ENCODE measurements at regions not wholly inside any gene's neighbourhood (a gene's known extent, or its start where the extent isn't known, plus 50 kb on each side); places are given as distances from the start of the nearest gene placed in this dataset.

- in situ Hi-C loops (cut with HindIII; ENCODE audit: low pct_unique_long_range_greater_than_20kb, low sequenced_read_pairs) (no loop called here), intact Hi-C loops (cut with micrococcal nuclease; ENCODE audit: unreplicated experiment) (no loop called here)
- Histone ChIP-seq H3K4me3 (ENCODE audit: low read depth in 2 of 2, low read length in 2 of 2) (no peak overlapping the region), H3K9me3 (ENCODE audit: control insufficient read depth, insufficient read depth, low read depth, low read length) (peaks cover 2% of the 10 kb centered on the region; the same call in 1 of the 2 replicates), H3K27ac (ENCODE audit: low read length) (no peak overlapping the region), H3K36me3 (ENCODE audit: control insufficient read depth, insufficient read depth, low read length) (no peaks in the 10 kb centered on the region), H3K27me3 (ENCODE audit: control insufficient read depth, insufficient read depth, low read length) (no peaks in the 10 kb centered on the region), H3K4me1 (ENCODE audit: control insufficient read depth, insufficient read depth, low read length) (no peaks in the 10 kb centered on the region)
- BruUV-seq (replicated peaks): no TSS peak
- POLR2A ChIA-PET: no interaction called here
- ATAC-seq: no peak
- CTCF ChIA-PET: no interaction called here
- TF ChIP-seq POLR2AphosphoS5 (IDR thresholded peaks at IDR 0.05; ENCODE audit: low read depth, low read length) (no peak), CTCF (IDR thresholded peaks at IDR 0.05) (no peak), TCF7L2 (IDR thresholded peaks at IDR 0.05; ENCODE audit: low read depth, low read length) (no peak), SIN3A (IDR thresholded peaks at IDR 0.05; ENCODE audit: borderline replicate concordance, insufficient read depth, low read depth, low read length) (no peak), REST (IDR thresholded peaks at IDR 0.05; ENCODE audit: insufficient read depth in 1 of 2, low read depth in 2 of 2, low read length in 1 of 2) (no peak)
- no peak for DNase-seq (ENCODE audit: low read depth, low spot score)
Measured at GRCh38 chr3:148297013-148297412, 400.7 kb upstream of the AGTR1 start.

- ChIA-PET POLR2A (no interaction called here), CTCF (no interaction called here)
- Histone ChIP-seq H3K27ac (ENCODE audit: low read length) (no peak overlapping the region), H3K36me3 (ENCODE audit: control insufficient read depth, insufficient read depth, low read length) (no peaks in the 10 kb centered on the region), H3K27me3 (ENCODE audit: control insufficient read depth, insufficient read depth, low read length) (no peaks in the 10 kb centered on the region), H3K9me3 (ENCODE audit: control insufficient read depth, insufficient read depth, low read depth, low read length) (no peaks in the 10 kb centered on the region; the same call in 1 of the 2 replicates), H3K4me3 (ENCODE audit: low read depth in 2 of 2, low read length in 2 of 2) (no peak overlapping the region), H3K4me1 (ENCODE audit: control insufficient read depth, insufficient read depth, low read length) (no peaks in the 10 kb centered on the region)
- BruUV-seq (replicated peaks): no TSS peak
- no peak for ATAC-seq
- TF ChIP-seq TCF7L2 (IDR thresholded peaks at IDR 0.05; ENCODE audit: low read depth, low read length) (no peak), POLR2AphosphoS5 (IDR thresholded peaks at IDR 0.05; ENCODE audit: low read depth, low read length) (no peak), REST (IDR thresholded peaks at IDR 0.05; ENCODE audit: insufficient read depth in 1 of 2, low read depth in 2 of 2, low read length in 1 of 2) (no peak), CTCF (IDR thresholded peaks at IDR 0.05) (no peak), SIN3A (IDR thresholded peaks at IDR 0.05; ENCODE audit: borderline replicate concordance, insufficient read depth, low read depth, low read length) (no peak)
- in situ Hi-C loops (cut with HindIII; ENCODE audit: low pct_unique_long_range_greater_than_20kb, low sequenced_read_pairs) (no loop called here), intact Hi-C loops (cut with micrococcal nuclease; ENCODE audit: unreplicated experiment) (no loop called here)
- DNase-seq (ENCODE audit: low read depth, low spot score): no peak
Measured at GRCh38 chr3:148307443-148307843, 390.3 kb upstream of the AGTR1 start.

All from Panc1 (cell line).